ENCODE measurements at regions not wholly inside any gene's neighbourhood (a gene's known extent, or its start where the extent isn't known, plus 50 kb on each side); places are given as distances from the start of the nearest gene placed in this dataset.
A peak's percentile ranks its signal among the peaks of the same experiment; 100 is the strongest.

DNA sequence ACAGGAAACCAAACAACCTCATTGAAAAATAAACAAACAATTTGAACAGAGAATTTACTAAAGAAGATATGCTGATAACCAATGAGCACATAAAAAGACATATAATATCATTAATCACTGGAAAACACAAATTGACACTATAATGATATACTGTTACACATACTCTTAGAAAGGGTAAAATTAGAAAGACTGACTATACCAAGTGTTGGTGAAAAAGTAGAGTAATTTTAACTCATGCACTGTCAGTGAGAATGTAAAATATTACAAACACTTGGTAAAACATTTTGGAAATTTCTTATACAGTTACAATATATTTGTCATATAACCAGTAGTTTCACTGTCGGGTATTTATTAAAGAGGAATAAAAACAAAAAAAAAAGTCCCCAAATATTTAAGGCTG is 1139.2 kb upstream of the GJE1 start:
- H3K4me2 ChIP-seq (ENCODE audit: insufficient read depth, low read length) = no peak overlapping the region
- no peak overlapping the region for H3K27ac ChIP-seq (ENCODE audit: extremely low read depth, low read depth, low read length)
- H2AFZ ChIP-seq (ENCODE audit: low read depth, low read length) = no peak overlapping the region
- no peaks in the 10 kb centered on the region for H3K9me3 ChIP-seq (replicated peaks; ENCODE audit: control insufficient read depth, insufficient read depth, low read depth, low read length)
- no peak overlapping the region for H3K4me3 ChIP-seq
- no peaks in the 10 kb centered on the region for H3K79me2 ChIP-seq (ENCODE audit: control insufficient read depth, insufficient read depth, low read length)
- TF ChIP-seq GABPA (tag; conservative IDR thresholded peaks at IDR 0.05; ENCODE audit: low read depth) = no peak
- peak; percentile 46 for TF ChIP-seq RBM25 (IDR thresholded peaks at IDR 0.05; ENCODE audit: low read depth, low read length, severe bottlenecking)
- TF ChIP-seq NCOA1 (IDR thresholded peaks at IDR 0.05; ENCODE audit: low read depth) = no peak
- TF ChIP-seq POLR2H (tag; IDR thresholded peaks at IDR 0.05; ENCODE audit: low read depth) = no peak
- H3K9me1 ChIP-seq (ENCODE audit: control insufficient read depth, insufficient read depth, low read length) = no peaks in the 10 kb centered on the region
- ChIA-PET CTCF (ENCODE audit: low intra/inter-chr PET ratio) (no interaction called here), POLR2A (no interaction called here)
- DNase-seq (ENCODE audit: extremely low read depth in 1 of 4, low spot score in 3 of 4) (no peak), ATAC-seq (no peak), FAIRE-seq (no peak)
- H3K27me3 ChIP-seq (ENCODE audit: control insufficient read depth in 2 of 2, insufficient read depth in 2 of 2, low read length in 2 of 2) = no peaks in the 10 kb centered on the region
- no peak overlapping the region for H3K9ac ChIP-seq (ENCODE audit: insufficient read depth in 1 of 2, low read depth in 2 of 2, low read length in 2 of 2)
- no peaks in the 10 kb centered on the region for H3K4me1 ChIP-seq (replicated peaks in 1 of 2; ENCODE audit: control insufficient read depth in 2 of 2, insufficient read depth in 2 of 2, low read length in 2 of 2)
- BruUV-seq (replicated peaks) = no TSS peak
- H4K20me1 ChIP-seq (replicated peaks; ENCODE audit: control insufficient read depth, insufficient read depth, low read length) = no peaks in the 10 kb centered on the region
- intact Hi-C loops (cut with micrococcal nuclease) = no loop called here
- WGBS (ENCODE audit: insufficient coverage, low coverage, missing lambda C conversion rate) = 0% methylated on average over 1 of the region's 1 CpG
- in situ Hi-C loops (cut with MboI) = no loop called here
- H3K36me3 ChIP-seq (ENCODE audit: control insufficient read depth, insufficient read depth, low read length) = no peaks in the 10 kb centered on the region

DNA sequence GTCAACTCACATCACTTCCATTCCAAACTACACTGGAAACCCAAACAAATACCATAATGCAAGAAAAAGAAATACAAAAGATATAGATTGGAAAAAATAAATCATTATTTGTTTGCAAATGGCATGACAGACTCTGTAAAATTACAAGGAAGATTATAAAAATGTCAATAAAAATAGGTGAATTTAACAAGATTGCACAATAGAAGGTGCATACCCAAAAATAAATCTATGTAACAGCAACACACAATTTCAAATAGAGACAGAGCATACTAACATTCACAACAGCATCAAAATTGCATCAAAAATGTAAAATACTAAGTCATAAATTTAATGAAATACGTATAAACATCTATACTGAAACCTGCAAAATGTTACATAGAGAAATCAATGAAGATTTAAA is 1140.0 kb upstream of the GJE1 start:
- H3K4me3 ChIP-seq = no peak overlapping the region
- H3K79me2 ChIP-seq (ENCODE audit: control insufficient read depth, insufficient read depth, low read length) = no peaks in the 10 kb centered on the region
- H4K20me1 ChIP-seq (replicated peaks; ENCODE audit: control insufficient read depth, insufficient read depth, low read length) = no peaks in the 10 kb centered on the region
- no TSS peak for BruUV-seq (replicated peaks)
- intact Hi-C loops (cut with micrococcal nuclease) (no loop called here), in situ Hi-C loops (cut with MboI) (no loop called here)
- no peak overlapping the region for H3K9ac ChIP-seq (ENCODE audit: insufficient read depth in 1 of 2, low read depth in 2 of 2, low read length in 2 of 2)
- H3K27ac ChIP-seq (ENCODE audit: extremely low read depth, low read depth, low read length) = no peak overlapping the region
- H3K27me3 ChIP-seq (ENCODE audit: control insufficient read depth in 2 of 2, insufficient read depth in 2 of 2, low read length in 2 of 2) = no peaks in the 10 kb centered on the region
- no peaks in the 10 kb centered on the region for H3K4me1 ChIP-seq (replicated peaks in 1 of 2; ENCODE audit: control insufficient read depth in 2 of 2, insufficient read depth in 2 of 2, low read length in 2 of 2)
- DNase-seq (ENCODE audit: extremely low read depth in 1 of 4, low spot score in 3 of 4) = no peak
- H2AFZ ChIP-seq (ENCODE audit: low read depth, low read length) = no peak overlapping the region
- CTCF ChIA-PET (ENCODE audit: low intra/inter-chr PET ratio) = no interaction called here
- H3K36me3 ChIP-seq (ENCODE audit: control insufficient read depth, insufficient read depth, low read length) = no peaks in the 10 kb centered on the region
- H3K9me1 ChIP-seq (ENCODE audit: control insufficient read depth, insufficient read depth, low read length) = no peaks in the 10 kb centered on the region
- ATAC-seq = no peak
- WGBS (ENCODE audit: insufficient coverage, low coverage, missing lambda C conversion rate) = 4% methylated on average over 1 of the region's 1 CpG
- no peak overlapping the region for H3K4me2 ChIP-seq (ENCODE audit: insufficient read depth, low read length)
- FAIRE-seq = no peak
- H3K9me3 ChIP-seq (replicated peaks; ENCODE audit: control insufficient read depth, insufficient read depth, low read depth, low read length) = no peaks in the 10 kb centered on the region
- TF ChIP-seq CEBPG (CRISPR knock-in tag; IDR thresholded peaks at IDR 0.05) (no peak), CEBPG (tag; conservative IDR thresholded peaks at IDR 0.05 in 1 of 2, IDR thresholded peaks at IDR 0.05 in 1 of 2) (peak in 1 of 2 experiments; percentile 82; a peak in 2 of 4 replicates), CEBPB (tag; IDR thresholded peaks at IDR 0.05) (peak; percentile 44), NR2F6 (CRISPR knock-in tag; IDR thresholded peaks at IDR 0.05) (no peak)
- POLR2A ChIA-PET = no interaction called here

All from K562 (cell line).